Gastroesophageal sphincter (tissue), 4 donors: ENCODE measurements at regions not wholly inside any gene's neighbourhood (a gene's known extent, or its start where the extent isn't known, plus 50 kb on each side); places are given as distances from the start of the nearest gene placed in this dataset.

ENCODE experiments used
- ATAC-seq: fragments of 150-250 bp; one replicate; pipeline ENCODE4 v1.9.1; 2016; ENCODE audit warnings: mild to moderate bottlenecking, moderate library complexity
- H3K27ac ChIP-seq, 4 donors: fragments of 200-600 bp; sonication (generic) in 3 of 4; 1 replicate in 3 of 4; 2 replicates in 1 of 4; pipeline ENCODE4 v1.5.1; 2016 to 2019
- H3K27me3 ChIP-seq: fragments of 200-600 bp; sonication (generic); one replicate; pipeline ENCODE4 v1.5.1; 2019
- H3K36me3 ChIP-seq, 2 donors: fragments of 200-600 bp; sonication (generic); one replicate each; pipeline ENCODE4 v1.5.1; 2019; ENCODE audit warnings: control low read depth in 1 of 2
- H3K4me1 ChIP-seq, 3 donors: fragments of 200-600 bp; sonication (generic); 1 replicate in 2 of 3; 2 replicates in 1 of 3; pipeline ENCODE4 v1.5.1; 2016 to 2019; ENCODE audit warnings: control low read depth in 2 of 3
- H3K4me3 ChIP-seq, 2 donors: fragments of 200-600 bp; sonication (generic); one replicate each; pipeline ENCODE4 v1.5.1; 2019; ENCODE audit warnings: mild to moderate bottlenecking in 1 of 2, moderate library complexity in 1 of 2
- H3K9me3 ChIP-seq, 3 donors: fragments of 200-600 bp; sonication (generic); one replicate each; pipeline ENCODE4 v1.5.1; 2017 to 2019; ENCODE audit warnings: control low read depth in 2 of 3
- EP300 ChIP-seq: sonication (generic); formaldehyde crosslinking; IDR thresholded peaks from one replicate; pipeline ENCODE4 v1.6.1; 2017; ENCODE audit warnings: antibody characterized with exemption, mild to moderate bottlenecking
- POLR2A ChIP-seq, 2 donors: fragments of 450-650 bp; IDR thresholded peaks; one replicate each; pipeline ENCODE4 v1.6.1; 2017; ENCODE audit warnings: antibody characterized with exemption in 2 of 2, mild to moderate bottlenecking in 2 of 2, moderate library complexity in 1 of 2
- POLR2AphosphoS5 ChIP-seq: sonication (generic); formaldehyde crosslinking; IDR thresholded peaks from one replicate; pipeline ENCODE4 v1.6.1; 2017; ENCODE audit warnings: antibody characterized with exemption
- whole genome bisulfite sequencing, 2 donors: methylation state at CpG; one replicate each; pipeline ENCODE4 v1.1.5; 2018; ENCODE audit warnings: low coverage in 1 of 2; 5-methylcytosine and 5-hydroxymethylcytosine counted together
- TF ChIP-seq, protein P1 (sequence below), 4 experiments: fragments of 200-600 bp in 2 of 4; fragments of 450-650 bp in 2 of 4; sonication (generic) in 1 of 4; IDR thresholded peaks; one replicate each; pipeline ENCODE4 v1.5.1; 2017 to 2019; ENCODE audit warnings: antibody characterized with exemption in 4 of 4, mild to moderate bottlenecking in 2 of 4, moderate library complexity in 2 of 4

DNA sequence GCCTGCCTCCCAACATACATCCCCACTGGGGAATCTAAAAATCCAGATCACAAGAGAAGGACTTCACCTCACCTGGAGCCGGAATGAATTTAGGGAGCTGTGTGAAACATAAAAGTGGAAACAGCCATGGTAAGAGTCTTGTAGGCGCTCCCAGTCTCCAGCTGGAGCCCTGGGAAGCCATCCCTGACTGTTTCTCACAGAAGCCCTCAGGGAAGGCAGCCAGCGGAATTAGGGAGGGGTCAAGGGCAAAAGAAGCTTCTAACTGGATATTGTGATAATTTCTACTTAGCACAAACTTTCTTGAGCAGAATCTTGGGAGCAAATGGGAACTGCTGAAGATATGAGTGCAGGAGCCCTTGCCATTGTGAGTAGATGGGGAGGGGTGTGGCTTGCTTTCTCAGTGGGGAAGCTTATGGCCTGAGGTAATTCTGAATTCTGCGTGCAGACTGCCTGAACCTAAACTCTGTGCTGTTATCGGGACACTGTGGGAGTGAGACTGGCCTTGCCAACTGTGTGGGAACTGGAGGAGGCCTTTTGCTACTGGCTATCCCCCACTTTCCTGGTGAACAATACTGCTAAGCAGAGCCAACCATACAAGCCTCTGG lies 174.4 kb upstream of the SMC2 start:
- ATAC-seq, result no peak
- WGBS, 2 donors, result 83 to 84% methylated on average over 3 of the region's 5 CpGs
- no peak overlapping the region for H3K27ac ChIP-seq
- no peaks in the 10 kb centered on the region for H3K27me3 ChIP-seq
- H3K4me1 ChIP-seq, result no peaks in the 10 kb centered on the region
- no peak overlapping the region for H3K4me3 ChIP-seq
- H3K9me3 ChIP-seq, result no peaks in the 10 kb centered on the region
- H3K36me3 ChIP-seq, result no peaks in the 10 kb centered on the region
- TF ChIP-seq POLR2A (IDR thresholded peaks at IDR 0.05) (no peak), POLR2AphosphoS5 (no peak), EP300 (no peak)
- TF ChIP-seq, protein P1, sequence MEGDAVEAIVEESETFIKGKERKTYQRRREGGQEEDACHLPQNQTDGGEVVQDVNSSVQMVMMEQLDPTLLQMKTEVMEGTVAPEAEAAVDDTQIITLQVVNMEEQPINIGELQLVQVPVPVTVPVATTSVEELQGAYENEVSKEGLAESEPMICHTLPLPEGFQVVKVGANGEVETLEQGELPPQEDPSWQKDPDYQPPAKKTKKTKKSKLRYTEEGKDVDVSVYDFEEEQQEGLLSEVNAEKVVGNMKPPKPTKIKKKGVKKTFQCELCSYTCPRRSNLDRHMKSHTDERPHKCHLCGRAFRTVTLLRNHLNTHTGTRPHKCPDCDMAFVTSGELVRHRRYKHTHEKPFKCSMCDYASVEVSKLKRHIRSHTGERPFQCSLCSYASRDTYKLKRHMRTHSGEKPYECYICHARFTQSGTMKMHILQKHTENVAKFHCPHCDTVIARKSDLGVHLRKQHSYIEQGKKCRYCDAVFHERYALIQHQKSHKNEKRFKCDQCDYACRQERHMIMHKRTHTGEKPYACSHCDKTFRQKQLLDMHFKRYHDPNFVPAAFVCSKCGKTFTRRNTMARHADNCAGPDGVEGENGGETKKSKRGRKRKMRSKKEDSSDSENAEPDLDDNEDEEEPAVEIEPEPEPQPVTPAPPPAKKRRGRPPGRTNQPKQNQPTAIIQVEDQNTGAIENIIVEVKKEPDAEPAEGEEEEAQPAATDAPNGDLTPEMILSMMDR (IDR thresholded peaks at IDR 0.05), result no peak

- Histone ChIP-seq H3K27ac (no peak overlapping the region), H3K36me3 (no peaks in the 10 kb centered on the region), H3K9me3 (no peaks in the 10 kb centered on the region), H3K4me3 (no peak overlapping the region), H3K27me3 (no peaks in the 10 kb centered on the region), H3K4me1 (no peaks in the 10 kb centered on the region)
- TF ChIP-seq, protein P1 (IDR thresholded peaks at IDR 0.05), result no peak
- no peak for TF ChIP-seq POLR2AphosphoS5
- TF ChIP-seq EP300, result no peak
- no peak for TF ChIP-seq POLR2A (IDR thresholded peaks at IDR 0.05)
- 74 to 81% methylated on average over 3 of the region's 3 CpGs for WGBS, 2 donors
- ATAC-seq, result no peak
These were observed 165.7 kb upstream of the SMC2 start for GRCh38 chr9:103928442-103928841.

DNA sequence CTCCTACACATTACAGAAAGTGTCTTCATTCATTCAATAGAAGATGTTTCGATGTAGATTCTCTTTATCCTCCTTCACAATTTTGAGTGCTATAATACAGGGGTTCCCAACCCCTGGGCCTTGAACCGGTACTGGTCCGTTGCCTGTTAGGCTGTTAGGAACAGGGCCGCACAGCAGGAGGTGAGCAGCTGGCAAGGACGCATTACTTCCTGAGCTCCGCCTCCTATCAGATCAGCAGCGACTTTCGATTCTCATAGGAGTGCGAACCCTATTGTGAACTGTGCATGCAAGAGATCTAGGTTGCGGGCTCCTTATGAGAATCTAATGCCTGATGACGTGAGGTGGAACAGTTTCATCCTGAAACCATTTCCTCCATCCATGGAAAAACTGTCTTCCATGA lies 153.0 kb upstream of the SMC2 start:
- no peak for ATAC-seq
- TF ChIP-seq POLR2A (IDR thresholded peaks at IDR 0.05) (no peak), EP300 (no peak), POLR2AphosphoS5 (no peak)
- Histone ChIP-seq H3K4me1 (no peaks in the 10 kb centered on the region), H3K27me3 (no peaks in the 10 kb centered on the region), H3K36me3 (no peaks in the 10 kb centered on the region), H3K4me3 (no peak overlapping the region), H3K9me3 (no peaks in the 10 kb centered on the region), H3K27ac (no peak overlapping the region)
- WGBS, 2 donors, result 85 to 100% methylated on average over 6 to 9 of the region's 11 CpGs

DNA sequence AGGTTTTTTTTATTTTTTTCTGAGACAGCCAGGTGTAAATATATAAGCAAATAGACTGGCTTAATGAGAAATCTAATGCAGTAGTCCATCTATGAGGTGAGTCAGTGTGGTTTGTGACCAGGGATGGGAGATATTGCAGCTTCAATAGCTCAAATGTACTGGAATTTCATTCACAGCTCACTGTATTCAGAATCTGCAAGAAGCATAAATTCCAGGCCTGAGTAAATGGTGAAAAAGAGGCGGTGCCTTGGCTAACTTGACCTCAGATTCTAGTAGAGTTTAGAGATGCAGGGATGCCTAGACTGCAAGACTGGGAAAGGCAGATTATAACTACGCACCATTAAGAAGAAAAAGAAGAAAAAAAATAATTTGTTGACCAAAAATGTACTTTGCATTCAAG lies 151.9 kb upstream of the SMC2 start:
- no peak overlapping the region for H3K27ac ChIP-seq
- TF ChIP-seq, protein P1 (IDR thresholded peaks at IDR 0.05), result no peak
- no peak for TF ChIP-seq POLR2AphosphoS5
- no peak for TF ChIP-seq EP300
- no peaks in the 10 kb centered on the region for H3K9me3 ChIP-seq
- no peak overlapping the region for H3K4me3 ChIP-seq
- no peaks in the 10 kb centered on the region for H3K27me3 ChIP-seq
- no peak for ATAC-seq
- H3K36me3 ChIP-seq, result no peaks in the 10 kb centered on the region
- 63 to 84% methylated on average over 2 of the region's 2 CpGs for WGBS, 2 donors
- no peaks in the 10 kb centered on the region for H3K4me1 ChIP-seq

- Histone ChIP-seq H3K27me3 (no peaks in the 10 kb centered on the region), H3K4me1 (no peaks in the 10 kb centered on the region), H3K27ac (no peak overlapping the region), H3K4me3 (no peak overlapping the region), H3K36me3 (no peaks in the 10 kb centered on the region), H3K9me3 (no peaks in the 10 kb centered on the region)
- TF ChIP-seq POLR2AphosphoS5 (no peak), EP300 (no peak), POLR2A (IDR thresholded peaks at IDR 0.05) (no peak)
- TF ChIP-seq, protein P1 (IDR thresholded peaks at IDR 0.05), result no peak
- ATAC-seq, result no peak
- WGBS, 2 donors, result 11 to 33% methylated on average over 1 of the region's 1 CpG
These were observed 151.5 kb upstream of the SMC2 start for GRCh38 chr9:103942651-103943050.
